ENCODE measurements at regions not wholly inside any gene's neighbourhood (a gene's known extent, or its start where the extent isn't known, plus 50 kb on each side); places are given as distances from the start of the nearest gene placed in this dataset.

DNA sequence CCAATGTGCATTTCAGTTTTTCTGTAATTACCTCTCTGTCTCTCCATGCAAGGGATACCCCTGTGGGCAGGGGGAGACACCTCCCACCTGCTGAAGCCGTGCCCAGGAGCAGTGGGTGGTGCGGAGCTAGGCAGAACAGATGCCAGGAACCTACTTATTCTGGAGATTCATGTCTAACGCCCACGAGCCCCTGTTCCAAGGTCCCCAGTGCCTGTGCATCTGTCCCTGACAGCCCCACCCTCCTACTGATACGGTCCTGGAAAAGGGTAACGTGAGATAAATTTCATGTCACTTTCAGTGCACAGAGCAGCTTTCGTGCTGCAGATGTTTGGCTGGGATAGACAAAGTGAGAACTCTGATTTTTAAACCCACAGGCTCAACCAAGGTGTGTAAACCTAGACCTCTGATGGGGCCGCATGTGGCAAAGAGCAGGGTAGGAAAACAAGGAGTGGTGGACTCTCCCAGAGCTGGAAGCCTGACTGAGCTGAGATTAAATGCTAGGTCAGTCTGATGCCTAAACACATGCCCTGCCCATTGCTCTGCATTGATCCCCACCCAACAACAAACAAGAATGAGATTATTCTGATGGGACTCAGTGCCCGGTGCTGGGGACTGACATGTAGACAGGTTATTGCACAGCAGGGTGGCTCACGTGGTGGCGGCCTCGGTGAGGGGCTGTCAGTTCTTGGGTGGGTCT is 123.6 kb upstream of the GDF10 start:
- no peaks in the 10 kb centered on the region for H3K4me1 ChIP-seq
- no peaks in the 10 kb centered on the region for H3K9me3 ChIP-seq
- no peak overlapping the region for H3K27ac ChIP-seq
- H3K27me3 ChIP-seq: no peaks in the 10 kb centered on the region
- H3K36me3 ChIP-seq: no peaks in the 10 kb centered on the region
- WGBS: 66% methylated on average over 11 of the region's 12 CpGs
- DNase-seq (ENCODE audit: low spot score in 2 of 2): no peak
- H3K4me3 ChIP-seq: no peak overlapping the region
- TF ChIP-seq, protein P1, sequence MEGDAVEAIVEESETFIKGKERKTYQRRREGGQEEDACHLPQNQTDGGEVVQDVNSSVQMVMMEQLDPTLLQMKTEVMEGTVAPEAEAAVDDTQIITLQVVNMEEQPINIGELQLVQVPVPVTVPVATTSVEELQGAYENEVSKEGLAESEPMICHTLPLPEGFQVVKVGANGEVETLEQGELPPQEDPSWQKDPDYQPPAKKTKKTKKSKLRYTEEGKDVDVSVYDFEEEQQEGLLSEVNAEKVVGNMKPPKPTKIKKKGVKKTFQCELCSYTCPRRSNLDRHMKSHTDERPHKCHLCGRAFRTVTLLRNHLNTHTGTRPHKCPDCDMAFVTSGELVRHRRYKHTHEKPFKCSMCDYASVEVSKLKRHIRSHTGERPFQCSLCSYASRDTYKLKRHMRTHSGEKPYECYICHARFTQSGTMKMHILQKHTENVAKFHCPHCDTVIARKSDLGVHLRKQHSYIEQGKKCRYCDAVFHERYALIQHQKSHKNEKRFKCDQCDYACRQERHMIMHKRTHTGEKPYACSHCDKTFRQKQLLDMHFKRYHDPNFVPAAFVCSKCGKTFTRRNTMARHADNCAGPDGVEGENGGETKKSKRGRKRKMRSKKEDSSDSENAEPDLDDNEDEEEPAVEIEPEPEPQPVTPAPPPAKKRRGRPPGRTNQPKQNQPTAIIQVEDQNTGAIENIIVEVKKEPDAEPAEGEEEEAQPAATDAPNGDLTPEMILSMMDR (IDR thresholded peaks at IDR 0.05): no peak
- no peak for TF ChIP-seq POLR2AphosphoS5 (IDR thresholded peaks at IDR 0.05)
- TF ChIP-seq POLR2A (IDR thresholded peaks at IDR 0.05): no peak
- no peak for TF ChIP-seq EP300 (IDR thresholded peaks at IDR 0.05)

GRCh38 chr10:47176903-47177868 is 122.8 kb upstream of the GDF10 start:
- Histone ChIP-seq H3K9me3 (no peaks in the 10 kb centered on the region), H3K36me3 (no peaks in the 10 kb centered on the region), H3K27ac (no peak overlapping the region), H3K4me3 (no peak overlapping the region), H3K27me3 (no peaks in the 10 kb centered on the region), H3K4me1 (no peaks in the 10 kb centered on the region)
- DNase-seq (ENCODE audit: low spot score in 2 of 2): no peak
- WGBS: 65% methylated on average over 8 of the region's 8 CpGs
- TF ChIP-seq POLR2AphosphoS5 (IDR thresholded peaks at IDR 0.05): no peak
- TF ChIP-seq EP300 (IDR thresholded peaks at IDR 0.05): no peak
- TF ChIP-seq, protein P1 (IDR thresholded peaks at IDR 0.05): no peak
- no peak for TF ChIP-seq POLR2A (IDR thresholded peaks at IDR 0.05)

DNA sequence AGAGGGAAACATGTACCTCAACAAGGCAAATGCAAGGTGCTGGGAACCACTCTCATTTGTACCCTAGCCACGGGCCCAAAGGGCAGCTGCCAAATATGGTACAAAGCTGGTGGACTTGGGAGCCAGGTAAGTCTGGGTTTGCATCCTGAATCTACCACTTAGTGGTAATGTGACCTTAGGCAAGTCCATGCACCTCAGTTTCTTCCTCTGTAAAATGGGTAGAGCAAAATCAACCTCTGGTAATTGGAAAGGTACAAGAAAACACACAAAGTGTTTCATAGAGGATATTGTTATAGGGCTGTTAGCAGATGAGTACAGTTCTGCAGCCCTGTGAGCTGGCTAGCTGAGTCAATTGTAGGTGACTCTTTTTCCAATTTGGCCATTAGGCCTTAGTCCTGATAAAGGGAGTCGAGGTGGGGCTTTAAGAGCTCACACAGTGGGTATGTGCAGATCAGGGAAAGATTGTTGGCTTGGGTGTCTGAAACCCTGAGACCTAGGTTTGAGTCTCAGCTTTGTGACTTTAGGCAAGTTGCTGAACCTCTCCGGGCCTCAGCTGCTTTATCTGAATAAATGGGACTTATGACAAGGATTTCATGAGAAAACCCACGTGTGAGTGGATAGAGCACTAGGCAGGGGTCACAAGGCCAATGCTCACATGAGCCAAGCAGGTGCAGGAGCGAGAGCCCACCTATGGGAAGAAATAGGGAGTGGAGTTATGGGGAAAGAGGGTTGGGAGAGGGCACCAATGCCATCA is 121.3 kb upstream of the GDF10 start:
- H3K36me3 ChIP-seq: no peaks in the 10 kb centered on the region
- H3K4me1 ChIP-seq: peaks cover 9% of the 10 kb centered on the region
- no peaks in the 10 kb centered on the region for H3K9me3 ChIP-seq
- H3K27me3 ChIP-seq: no peaks in the 10 kb centered on the region
- no peak for TF ChIP-seq EP300 (IDR thresholded peaks at IDR 0.05)
- no peak for TF ChIP-seq POLR2A (IDR thresholded peaks at IDR 0.05)
- TF ChIP-seq POLR2AphosphoS5 (IDR thresholded peaks at IDR 0.05): no peak
- TF ChIP-seq, protein P1 (IDR thresholded peaks at IDR 0.05): no peak
- DNase-seq (ENCODE audit: low spot score in 2 of 2): no peak
- H3K4me3 ChIP-seq: no peak overlapping the region
- WGBS: 98% methylated on average over 5 of the region's 5 CpGs
- H3K27ac ChIP-seq: no peak overlapping the region

DNA sequence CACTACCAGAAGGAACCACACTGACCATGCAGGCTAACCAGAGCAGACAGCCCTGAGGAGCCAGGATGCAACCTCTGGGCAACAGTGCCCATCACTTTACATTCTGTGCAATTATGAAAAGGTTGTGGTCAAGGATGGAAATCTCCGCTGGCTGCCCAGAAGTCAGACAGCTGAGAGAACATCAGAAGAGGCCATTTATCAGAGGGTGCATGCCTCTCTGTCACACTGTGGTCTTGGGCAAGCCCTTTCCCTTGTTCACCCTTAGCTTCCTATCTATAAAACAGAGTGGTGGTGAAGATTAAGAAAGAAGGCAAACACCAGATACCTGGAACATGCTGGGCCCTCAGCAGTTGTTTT is 120.7 kb upstream of the GDF10 start:
- no peak overlapping the region for H3K4me3 ChIP-seq
- no peak for DNase-seq (ENCODE audit: low spot score in 2 of 2)
- 100% methylated on average over 1 of the region's 1 CpG for WGBS
- no peaks in the 10 kb centered on the region for H3K36me3 ChIP-seq
- TF ChIP-seq EP300 (IDR thresholded peaks at IDR 0.05) (no peak), POLR2A (IDR thresholded peaks at IDR 0.05) (no peak), POLR2AphosphoS5 (IDR thresholded peaks at IDR 0.05) (no peak)
- TF ChIP-seq, protein P1 (IDR thresholded peaks at IDR 0.05): no peak
- no peaks in the 10 kb centered on the region for H3K27me3 ChIP-seq
- H3K27ac ChIP-seq: no peak overlapping the region
- peaks cover 15% of the 10 kb centered on the region for H3K4me1 ChIP-seq
- H3K9me3 ChIP-seq: no peaks in the 10 kb centered on the region
